ENCODE measurements at regions not wholly inside any gene's neighbourhood (a gene's known extent, or its start where the extent isn't known, plus 50 kb on each side); places are given as distances from the start of the nearest gene placed in this dataset.
"Not testable (repeated sequence)": the region's sequence is repeated elsewhere in the genome, so short reads cannot be mapped to it uniquely, and the experiment has no call there.

- no peak for DNase-seq
Measured at GRCh38 chr5:23727271-23727670, 219.9 kb downstream of the PRDM9 start.

- DNase-seq, result no peak
Measured at GRCh38 chr5:23730023-23730422, 222.6 kb downstream of the PRDM9 start.

GRCh38 chr5:23740029-23740428 lies 232.6 kb downstream of the PRDM9 start:
- DNase-seq, result no peak

GRCh38 chr5:23742701-23743100 lies 235.3 kb downstream of the PRDM9 start:
- no peak for DNase-seq

- DNase-seq, result no peak
Measured at GRCh38 chr5:23755906-23756305, 248.5 kb downstream of the PRDM9 start.

- DNase-seq, result no peak
Measured at GRCh38 chr5:23756779-23757178, 249.4 kb downstream of the PRDM9 start.

GRCh38 chr5:23763170-23763569 lies 255.8 kb downstream of the PRDM9 start:
- DNase-seq, result no peak

- DNase-seq, result no peak
Measured at GRCh38 chr5:23776684-23777083, 269.3 kb downstream of the PRDM9 start.

- not testable (repeated sequence) for DNase-seq
Measured at GRCh38 chr5:23800307-23800706, 292.9 kb downstream of the PRDM9 start.

GRCh38 chr5:23820765-23821471 lies 313.5 kb downstream of the PRDM9 start:
- DNase-seq, result no peak

- DNase-seq, result no peak
Measured at GRCh38 chr5:23823521-23823920, 316.1 kb downstream of the PRDM9 start.

GRCh38 chr5:23825196-23825595 lies 317.8 kb downstream of the PRDM9 start:
- DNase-seq, result no peak

GRCh38 chr5:23840083-23840482 lies 332.7 kb downstream of the PRDM9 start:
- DNase-seq, result no peak

GRCh38 chr5:23864786-23865185 lies 357.4 kb downstream of the PRDM9 start:
- no peak for DNase-seq

GRCh38 chr5:23877847-23878246 lies 370.4 kb downstream of the PRDM9 start:
- no peak for DNase-seq

- DNase-seq, result no peak
Measured at GRCh38 chr5:23884405-23885031, 377.1 kb downstream of the PRDM9 start.

GRCh38 chr5:23893561-23893960 lies 386.2 kb downstream of the PRDM9 start:
- no peak for DNase-seq

GRCh38 chr5:23895614-23896013 lies 388.2 kb downstream of the PRDM9 start:
- DNase-seq, result no peak

GRCh38 chr5:23930985-23931384 lies 423.6 kb downstream of the PRDM9 start:
- no peak for DNase-seq

GRCh38 chr5:23951261-23951928 lies 444.0 kb downstream of the PRDM9 start:
- peak; percentile 20 for DNase-seq

- DNase-seq, result no peak
Measured at GRCh38 chr5:23963449-23963848, 456.0 kb downstream of the PRDM9 start.

GRCh38 chr5:23977365-23977764 lies 470.0 kb downstream of the PRDM9 start:
- no peak for DNase-seq

GRCh38 chr5:23977997-23978396 lies 470.6 kb downstream of the PRDM9 start:
- DNase-seq, result no peak

- no peak for DNase-seq
Measured at GRCh38 chr5:23991406-23991805, 484.0 kb downstream of the PRDM9 start.

Measured in activated T-cell treated with anti-CD3 and anti-CD28 coated beads, Interleukin-2, amount 50 U/mL, for 1 hour (primary cell).